ENCODE measurements at regions not wholly inside any gene's neighbourhood (a gene's known extent, or its start where the extent isn't known, plus 50 kb on each side); places are given as distances from the start of the nearest gene placed in this dataset.

GRCh38 chr9:90444609-90445204 lies 197.9 kb downstream of the DIRAS2 start:
- H3K4me3 ChIP-seq (ENCODE audit: low read depth, low read length, poor library complexity, severe bottlenecking): no peak overlapping the region
- H3K27ac ChIP-seq (ENCODE audit: low read depth, low read length, poor library complexity, severe bottlenecking): no peak overlapping the region
- H2AFZ ChIP-seq (ENCODE audit: low read length): no peak overlapping the region
- H3K9me2 ChIP-seq (ENCODE audit: low read depth, low read length): no peaks in the 10 kb centered on the region
- H4K20me1 ChIP-seq (ENCODE audit: insufficient read depth, low read length): no peaks in the 10 kb centered on the region
- no peak overlapping the region for H3K9ac ChIP-seq (ENCODE audit: low read length)
- no peaks in the 10 kb centered on the region for H3K27me3 ChIP-seq (ENCODE audit: insufficient read depth, low read length)
- no peak overlapping the region for H3K4me2 ChIP-seq (ENCODE audit: low read length)
- no peaks in the 10 kb centered on the region for H3K36me3 ChIP-seq (ENCODE audit: insufficient read depth, low read length)
- H3K9me3 ChIP-seq (ENCODE audit: low read length): no peaks in the 10 kb centered on the region
- H3K79me2 ChIP-seq (ENCODE audit: insufficient read depth, low read length): no peaks in the 10 kb centered on the region
- H3K4me1 ChIP-seq (ENCODE audit: insufficient read depth, low read length, severe bottlenecking): no peaks in the 10 kb centered on the region
- H3F3A ChIP-seq (ENCODE audit: insufficient read depth, low read length): no peaks in the 10 kb centered on the region
- TF ChIP-seq CTCF (IDR thresholded peaks at IDR 0.05; ENCODE audit: low read length) (no peak), EZH2 (IDR thresholded peaks at IDR 0.05; ENCODE audit: borderline replicate concordance, low read length) (no peak)

GRCh38 chr9:90445391-90445790 lies 197.2 kb downstream of the DIRAS2 start:
- Histone ChIP-seq H4K20me1 (ENCODE audit: insufficient read depth, low read length) (no peaks in the 10 kb centered on the region), H3K4me1 (ENCODE audit: insufficient read depth, low read length, severe bottlenecking) (no peaks in the 10 kb centered on the region), H3F3A (ENCODE audit: insufficient read depth, low read length) (no peaks in the 10 kb centered on the region), H3K9me3 (ENCODE audit: low read length) (no peaks in the 10 kb centered on the region), H3K4me2 (ENCODE audit: low read length) (no peak overlapping the region), H3K9ac (ENCODE audit: low read length) (no peak overlapping the region), H3K27me3 (ENCODE audit: insufficient read depth, low read length) (no peaks in the 10 kb centered on the region), H3K9me2 (ENCODE audit: low read depth, low read length) (no peaks in the 10 kb centered on the region), H3K36me3 (ENCODE audit: insufficient read depth, low read length) (no peaks in the 10 kb centered on the region), H2AFZ (ENCODE audit: low read length) (no peak overlapping the region), H3K27ac (ENCODE audit: low read depth, low read length, poor library complexity, severe bottlenecking) (no peak overlapping the region), H3K4me3 (ENCODE audit: low read depth, low read length, poor library complexity, severe bottlenecking) (no peak overlapping the region), H3K79me2 (ENCODE audit: insufficient read depth, low read length) (no peaks in the 10 kb centered on the region)
- no peak for TF ChIP-seq CTCF (IDR thresholded peaks at IDR 0.05; ENCODE audit: low read length)
- no peak for TF ChIP-seq EZH2 (IDR thresholded peaks at IDR 0.05; ENCODE audit: borderline replicate concordance, low read length)

GRCh38 chr9:90446200-90446948 lies 196.2 kb downstream of the DIRAS2 start:
- Histone ChIP-seq H3K9me3 (ENCODE audit: low read length) (no peaks in the 10 kb centered on the region), H3K79me2 (ENCODE audit: insufficient read depth, low read length) (no peaks in the 10 kb centered on the region), H3K27me3 (ENCODE audit: insufficient read depth, low read length) (no peaks in the 10 kb centered on the region), H3K9ac (ENCODE audit: low read length) (no peak overlapping the region), H3K36me3 (ENCODE audit: insufficient read depth, low read length) (no peaks in the 10 kb centered on the region), H3K4me2 (ENCODE audit: low read length) (no peak overlapping the region), H3F3A (ENCODE audit: insufficient read depth, low read length) (no peaks in the 10 kb centered on the region), H3K4me3 (ENCODE audit: low read depth, low read length, poor library complexity, severe bottlenecking) (no peak overlapping the region), H3K9me2 (ENCODE audit: low read depth, low read length) (no peaks in the 10 kb centered on the region), H4K20me1 (ENCODE audit: insufficient read depth, low read length) (no peaks in the 10 kb centered on the region), H3K27ac (ENCODE audit: low read depth, low read length, poor library complexity, severe bottlenecking) (no peak overlapping the region), H2AFZ (ENCODE audit: low read length) (no peak overlapping the region), H3K4me1 (ENCODE audit: insufficient read depth, low read length, severe bottlenecking) (no peaks in the 10 kb centered on the region)
- TF ChIP-seq EZH2 (IDR thresholded peaks at IDR 0.05; ENCODE audit: borderline replicate concordance, low read length) (no peak), CTCF (IDR thresholded peaks at IDR 0.05; ENCODE audit: low read length) (no peak)

Data from OCI-LY1 (cell line).